Thymus (tissue), 11 donors: ENCODE measurements at regions not wholly inside any gene's neighbourhood (a gene's known extent, or its start where the extent isn't known, plus 50 kb on each side); places are given as distances from the start of the nearest gene placed in this dataset.
A peak's percentile ranks its signal among the peaks of the same experiment; 100 is the strongest.

ENCODE experiments used
- DNase-seq, 9 donors: peaks; one replicate each; pipeline ENCODE4 v3.0.0-alpha.2; 2013; ENCODE audit warnings: low spot score in 9 of 9, low read depth in 6 of 9, missing footprints in 1 of 9
- H3K27ac ChIP-seq, 2 donors: one replicate each; pipeline ENCODE4 v1.5.1; 2013; ENCODE audit warnings: control low read depth in 1 of 2, low read depth in 1 of 2, low read length in 1 of 2, mild to moderate bottlenecking in 1 of 2, moderate library complexity in 1 of 2
- H3K27me3 ChIP-seq, 2 donors: one replicate each; pipeline ENCODE4 v1.5.1; 2013; ENCODE audit warnings: low read length in 1 of 2; ENCODE audit not compliant: control insufficient read depth in 2 of 2, insufficient read depth in 1 of 2
- H3K36me3 ChIP-seq, 2 donors: one replicate each; pipeline ENCODE4 v1.5.1; 2013; ENCODE audit warnings: low read length in 1 of 2, mild to moderate bottlenecking in 1 of 2, moderate library complexity in 1 of 2; ENCODE audit not compliant: control insufficient read depth in 2 of 2, insufficient read depth in 2 of 2
- H3K4me1 ChIP-seq, 2 donors: one replicate each; pipeline ENCODE4 v1.5.1; 2013; ENCODE audit warnings: low read length in 2 of 2; ENCODE audit not compliant: control insufficient read depth in 2 of 2, insufficient read depth in 2 of 2
- H3K4me3 ChIP-seq, 2 donors: one replicate each; pipeline ENCODE4 v1.5.1; 2013; ENCODE audit warnings: low read length in 2 of 2, control low read depth in 1 of 2, mild to moderate bottlenecking in 1 of 2
- H3K9me3 ChIP-seq, 2 donors: one replicate each; pipeline ENCODE4 v1.5.1; 2013; ENCODE audit warnings: low read length in 1 of 2, mild to moderate bottlenecking in 1 of 2; ENCODE audit not compliant: control insufficient read depth in 2 of 2, insufficient read depth in 1 of 2
- WGBS: extraction: QIAGEN DNeasy Blood & Tissue Kit; methylation state at CpG from one replicate; pipeline ENCODE4 v1.1.7; 2013; 5-methylcytosine and 5-hydroxymethylcytosine counted together
- donor health status: healthy.

GRCh38 chr11:114782650-114783310, 104.5 kb downstream of the NXPE2 start:
- no peaks in the 10 kb centered on the region for H3K4me1 ChIP-seq
- peak in 1 of 9 donors; percentile 4 for DNase-seq
- H3K27me3 ChIP-seq: no peaks in the 10 kb centered on the region
- no peak overlapping the region for H3K27ac ChIP-seq
- no peaks in the 10 kb centered on the region for H3K9me3 ChIP-seq
- H3K4me3 ChIP-seq: no peak overlapping the region
- 75% methylated on average over 13 of the region's 13 CpGs for WGBS
- no peaks in the 10 kb centered on the region for H3K36me3 ChIP-seq

GRCh38 chr11:114783805-114784204, 105.5 kb downstream of the NXPE2 start:
- DNase-seq: no peak
- H3K4me3 ChIP-seq: no peak overlapping the region

GRCh38 chr11:114784216-114784615, 105.9 kb downstream of the NXPE2 start:
- H3K27ac ChIP-seq: no peak overlapping the region
- WGBS: 92% methylated on average over 5 of the region's 5 CpGs

More at GRCh38 chr11:114783805-114784204, 105.5 kb downstream of the NXPE2 start:
- Histone ChIP-seq H3K36me3 (no peaks in the 10 kb centered on the region), H3K9me3 (no peaks in the 10 kb centered on the region), H3K27ac (no peak overlapping the region), H3K27me3 (no peaks in the 10 kb centered on the region), H3K4me1 (no peaks in the 10 kb centered on the region)

GRCh38 chr11:114784891-114785290, 106.6 kb downstream of the NXPE2 start:
- 89% methylated on average over 4 of the region's 4 CpGs for WGBS
- DNase-seq: no peak
- H3K27ac ChIP-seq: no peak overlapping the region
- no peaks in the 10 kb centered on the region for H3K36me3 ChIP-seq
- no peaks in the 10 kb centered on the region for H3K9me3 ChIP-seq
- H3K27me3 ChIP-seq: no peaks in the 10 kb centered on the region
- H3K4me1 ChIP-seq: no peaks in the 10 kb centered on the region
- no peak overlapping the region for H3K4me3 ChIP-seq

More at GRCh38 chr11:114784216-114784615, 105.9 kb downstream of the NXPE2 start:
- H3K4me3 ChIP-seq: no peak overlapping the region
- no peaks in the 10 kb centered on the region for H3K36me3 ChIP-seq
- no peak for DNase-seq
- no peaks in the 10 kb centered on the region for H3K4me1 ChIP-seq
- H3K9me3 ChIP-seq: no peaks in the 10 kb centered on the region
- H3K27me3 ChIP-seq: no peaks in the 10 kb centered on the region

GRCh38 chr11:114785820-114786219, 107.5 kb downstream of the NXPE2 start:
- DNase-seq: no peak
- Histone ChIP-seq H3K27ac (no peak overlapping the region), H3K4me3 (no peak overlapping the region), H3K9me3 (no peaks in the 10 kb centered on the region), H3K27me3 (no peaks in the 10 kb centered on the region), H3K36me3 (no peaks in the 10 kb centered on the region), H3K4me1 (no peaks in the 10 kb centered on the region)
- WGBS: 95% methylated on average over 4 of the region's 4 CpGs

DNA sequence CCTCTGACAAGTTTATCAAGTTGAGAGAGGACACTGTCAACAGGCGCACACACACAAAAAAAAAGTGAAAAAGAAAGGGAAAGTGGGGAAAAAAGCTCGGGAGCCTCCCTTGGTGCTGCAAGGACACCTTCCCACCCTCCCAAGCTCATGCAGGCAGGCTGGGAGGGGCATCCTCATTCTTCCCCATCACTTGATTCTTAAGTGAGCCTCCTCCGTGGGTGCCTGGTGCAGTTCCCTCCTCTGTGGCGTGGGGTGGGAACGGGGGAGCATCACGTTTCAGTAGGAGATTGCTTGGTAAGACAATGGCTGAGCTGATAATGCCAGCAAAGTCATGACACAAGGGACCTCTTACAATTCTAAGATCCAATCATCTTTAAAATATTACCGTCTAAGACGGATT, 108.8 kb downstream of the NXPE2 start:
- no peaks in the 10 kb centered on the region for H3K4me1 ChIP-seq
- no peak overlapping the region for H3K27ac ChIP-seq
- no peak overlapping the region for H3K4me3 ChIP-seq
- H3K9me3 ChIP-seq: no peaks in the 10 kb centered on the region
- 80% methylated on average over 8 of the region's 8 CpGs for WGBS
- H3K36me3 ChIP-seq: no peaks in the 10 kb centered on the region
- no peak for DNase-seq
- no peaks in the 10 kb centered on the region for H3K27me3 ChIP-seq

GRCh38 chr11:114790910-114791309, 112.6 kb downstream of the NXPE2 start:
- Histone ChIP-seq H3K4me3 (no peak overlapping the region), H3K27me3 (no peaks in the 10 kb centered on the region), H3K36me3 (no peaks in the 10 kb centered on the region), H3K9me3 (no peaks in the 10 kb centered on the region), H3K4me1 (no peaks in the 10 kb centered on the region), H3K27ac (no peak overlapping the region)
- 77% methylated on average over 3 of the region's 3 CpGs for WGBS
- no peak for DNase-seq

GRCh38 chr11:114794048-114794684, 115.8 kb downstream of the NXPE2 start:
- DNase-seq: no peak
- no peaks in the 10 kb centered on the region for H3K4me1 ChIP-seq
- 3% methylated on average over 3 of the region's 3 CpGs for WGBS

GRCh38 chr11:114796954-114797721, 118.8 kb downstream of the NXPE2 start:
- Histone ChIP-seq H3K4me1 (no peaks in the 10 kb centered on the region), H3K4me3 (no peak overlapping the region), H3K27me3 (no peaks in the 10 kb centered on the region), H3K27ac (no peak overlapping the region), H3K9me3 (no peaks in the 10 kb centered on the region), H3K36me3 (no peaks in the 10 kb centered on the region)
- 55% methylated on average over 9 of the region's 9 CpGs for WGBS
- DNase-seq: no peak

More at GRCh38 chr11:114794048-114794684, 115.8 kb downstream of the NXPE2 start:
- H3K27ac ChIP-seq: no peak overlapping the region
- H3K27me3 ChIP-seq: no peaks in the 10 kb centered on the region
- H3K9me3 ChIP-seq: no peaks in the 10 kb centered on the region
- no peak overlapping the region for H3K4me3 ChIP-seq
- H3K36me3 ChIP-seq: no peaks in the 10 kb centered on the region
